ENCODE measurements at regions not wholly inside any gene's neighbourhood (a gene's known extent, or its start where the extent isn't known, plus 50 kb on each side); places are given as distances from the start of the nearest gene placed in this dataset.

- DNase-seq (ENCODE audit: extremely low read depth in 1 of 11, low read depth in 9 of 11, low spot score in 4 of 11), result no peak
Observed at GRCh38 chr13:63351081-63351480, 1935.4 kb upstream of the PCDH20 start.

GRCh38 chr13:63345835-63346234 is 1930.2 kb upstream of the PCDH20 start:
- DNase-seq (ENCODE audit: extremely low read depth in 1 of 11, low read depth in 9 of 11, low spot score in 4 of 11), result no peak

- no peak for DNase-seq (ENCODE audit: extremely low read depth in 1 of 11, low read depth in 9 of 11, low spot score in 4 of 11)
Observed at GRCh38 chr13:63344711-63345110, 1929.1 kb upstream of the PCDH20 start.

- DNase-seq (ENCODE audit: extremely low read depth in 1 of 11, low read depth in 9 of 11, low spot score in 4 of 11), result no peak
Observed at GRCh38 chr13:63337921-63338320, 1922.3 kb upstream of the PCDH20 start.

GRCh38 chr13:63337041-63337440 is 1921.4 kb upstream of the PCDH20 start:
- DNase-seq (ENCODE audit: extremely low read depth in 1 of 11, low read depth in 9 of 11, low spot score in 4 of 11), result no peak

GRCh38 chr13:63336549-63336948 is 1920.9 kb upstream of the PCDH20 start:
- DNase-seq (ENCODE audit: extremely low read depth in 1 of 11, low read depth in 9 of 11, low spot score in 4 of 11), result no peak

- no peak for DNase-seq (ENCODE audit: extremely low read depth in 1 of 11, low read depth in 9 of 11, low spot score in 4 of 11)
Observed at GRCh38 chr13:63327584-63327983, 1911.9 kb upstream of the PCDH20 start.

- no peak for DNase-seq (ENCODE audit: extremely low read depth in 1 of 11, low read depth in 9 of 11, low spot score in 4 of 11)
Observed at GRCh38 chr13:63323441-63323840, 1907.8 kb upstream of the PCDH20 start.

GRCh38 chr13:63311587-63311986 is 1895.9 kb upstream of the PCDH20 start:
- DNase-seq (ENCODE audit: extremely low read depth in 1 of 11, low read depth in 9 of 11, low spot score in 4 of 11), result no peak

GRCh38 chr13:63308549-63309165 is 1893.0 kb upstream of the PCDH20 start:
- no peak for DNase-seq (ENCODE audit: extremely low read depth in 1 of 11, low read depth in 9 of 11, low spot score in 4 of 11)

- DNase-seq (ENCODE audit: extremely low read depth in 1 of 11, low read depth in 9 of 11, low spot score in 4 of 11), result no peak
Observed at GRCh38 chr13:63307228-63307627, 1891.6 kb upstream of the PCDH20 start.

- DNase-seq (ENCODE audit: extremely low read depth in 1 of 11, low read depth in 9 of 11, low spot score in 4 of 11), result no peak
Observed at GRCh38 chr13:63305641-63306133, 1890.0 kb upstream of the PCDH20 start.

- DNase-seq (ENCODE audit: extremely low read depth in 1 of 11, low read depth in 9 of 11, low spot score in 4 of 11), result no peak
Observed at GRCh38 chr13:63304497-63304896, 1888.8 kb upstream of the PCDH20 start.

GRCh38 chr13:63299866-63300394 is 1884.3 kb upstream of the PCDH20 start:
- peak in 1 of 11 donors; percentile 2 for DNase-seq (ENCODE audit: extremely low read depth in 1 of 11, low read depth in 9 of 11, low spot score in 4 of 11)

GRCh38 chr13:63297163-63297562 is 1881.5 kb upstream of the PCDH20 start:
- no peak for DNase-seq (ENCODE audit: extremely low read depth in 1 of 11, low read depth in 9 of 11, low spot score in 4 of 11)

GRCh38 chr13:63291701-63292100 is 1876.1 kb upstream of the PCDH20 start:
- no peak for DNase-seq (ENCODE audit: extremely low read depth in 1 of 11, low read depth in 9 of 11, low spot score in 4 of 11)

GRCh38 chr13:63288576-63288975 is 1872.9 kb upstream of the PCDH20 start:
- DNase-seq (ENCODE audit: extremely low read depth in 1 of 11, low read depth in 9 of 11, low spot score in 4 of 11), result no peak

GRCh38 chr13:63287926-63288325 is 1872.3 kb upstream of the PCDH20 start:
- no peak for DNase-seq (ENCODE audit: extremely low read depth in 1 of 11, low read depth in 9 of 11, low spot score in 4 of 11)

GRCh38 chr13:63285426-63285825 is 1869.8 kb upstream of the PCDH20 start:
- DNase-seq (ENCODE audit: extremely low read depth in 1 of 11, low read depth in 9 of 11, low spot score in 4 of 11), result no peak

- no peak for DNase-seq (ENCODE audit: extremely low read depth in 1 of 11, low read depth in 9 of 11, low spot score in 4 of 11)
Observed at GRCh38 chr13:63279136-63279535, 1863.5 kb upstream of the PCDH20 start.

- DNase-seq (ENCODE audit: extremely low read depth in 1 of 11, low read depth in 9 of 11, low spot score in 4 of 11), result no peak
Observed at GRCh38 chr13:63274772-63275171, 1859.1 kb upstream of the PCDH20 start.

All from renal cortex interstitium (tissue), 11 donors.